WTC11 (cell line): ENCODE measurements at regions not wholly inside any gene's neighbourhood (a gene's known extent, or its start where the extent isn't known, plus 50 kb on each side); places are given as distances from the start of the nearest gene placed in this dataset.

ENCODE experiments used
- ATAC-seq: fragments of 200-7000 bp; cut with Tn5 transposase; 2 replicates; pipeline ENCODE4 v1.10.0; 2021; ENCODE audit warnings: mild to moderate bottlenecking, moderate library complexity
- CTCF ChIA-PET: fragments of 300-600 bp; sonication (Branson Sonifier 250); formaldehyde crosslinking; loops from one replicate; lab custom pipeline; 2021; ENCODE audit warnings: antibody characterized with exemption; lab: Charles Lee
- POLR2A ChIA-PET: fragments of 350-600 bp; sonication (Branson Sonifier 250); formaldehyde crosslinking; loops from one replicate; lab custom pipeline; 2021; ENCODE audit warnings: antibody characterized with exemption; lab: Charles Lee
- DNase-seq: peaks from one replicate; pipeline ENCODE4 v3.0.0; 2021; ENCODE audit warnings: low spot score
- H3K27ac Mint-ChIP-seq: 2 replicates; pipeline ENCODE4 v1.8.0; 2021; ENCODE audit warnings: mixed read lengths
- H3K27me3 Mint-ChIP-seq: 2 replicates; pipeline ENCODE4 v1.8.0; 2021; ENCODE audit warnings: low read depth, mild to moderate bottlenecking, moderate library complexity, mixed read lengths
- H3K36me3 Mint-ChIP-seq: 2 replicates; pipeline ENCODE4 v1.8.0; 2021; ENCODE audit warnings: mixed read lengths
- H3K4me1 Mint-ChIP-seq: 2 replicates; pipeline ENCODE4 v1.8.0; 2022; ENCODE audit warnings: mixed read lengths
- H3K4me3 Mint-ChIP-seq: 2 replicates; pipeline ENCODE4 v1.8.0; 2021; ENCODE audit warnings: mild to moderate bottlenecking, moderate library complexity, mixed read lengths
- H3K9me3 Mint-ChIP-seq: 2 replicates; pipeline ENCODE4 v1.8.0; 2021; ENCODE audit warnings: mixed read lengths
- CBFB ChIP-seq: sonication (generic); formaldehyde crosslinking; IDR thresholded peaks from 2 replicates; pipeline ENCODE4 v1.8.1; 2022; ENCODE audit warnings: mild to moderate bottlenecking, low read depth, missing genetic modification reagents
- CDX4 ChIP-seq: fragments of 250-450 bp; sonication (Bioruptor Pico); IDR thresholded peaks from 2 replicates; pipeline ENCODE4 v1.9.0; 2021; ENCODE audit warnings: moderate library complexity, mild to moderate bottlenecking, inconsistent platforms, borderline replicate concordance
- ERG ChIP-seq: fragments of 250-450 bp; sonication (Bioruptor Pico); IDR thresholded peaks from 2 replicates; pipeline ENCODE4 v1.8.0; 2021; ENCODE audit warnings: mild to moderate bottlenecking
- FOXK1 ChIP-seq: sonication (generic); formaldehyde crosslinking; IDR thresholded peaks from 2 replicates; pipeline ENCODE4 v1.8.0; 2022; ENCODE audit warnings: mild to moderate bottlenecking, moderate library complexity, missing genetic modification reagents
- FOXP1 ChIP-seq: sonication (generic); formaldehyde crosslinking; IDR thresholded peaks from 2 replicates; pipeline ENCODE4 v1.8.0; 2022; ENCODE audit warnings: missing genetic modification reagents, mild to moderate bottlenecking, moderate library complexity, borderline replicate concordance
- GABPB1 ChIP-seq: sonication (generic); formaldehyde crosslinking; IDR thresholded peaks from 2 replicates; pipeline ENCODE4 v1.8.1; 2023; ENCODE audit warnings: mild to moderate bottlenecking, missing genetic modification reagents
- JUN ChIP-seq: sonication (generic); formaldehyde crosslinking; IDR thresholded peaks from 2 replicates; pipeline ENCODE4 v1.8.0; 2023; ENCODE audit warnings: mild to moderate bottlenecking, missing genetic modification reagents
- NR2C2 ChIP-seq: sonication (generic); formaldehyde crosslinking; IDR thresholded peaks from 2 replicates; pipeline ENCODE4 v1.8.0; 2022; ENCODE audit warnings: mild to moderate bottlenecking, missing genetic modification reagents
- NR3C1 ChIP-seq: sonication (generic); formaldehyde crosslinking; conservative IDR thresholded peaks from 2 replicates; pipeline ENCODE4 v1.8.1; 2023; ENCODE audit warnings: low read depth, mild to moderate bottlenecking, missing genetic modification reagents
- SOX15 ChIP-seq: fragments of 250-450 bp; sonication (Bioruptor Pico); IDR thresholded peaks from 2 replicates; pipeline ENCODE4 v1.9.0; 2021; ENCODE audit warnings: mild to moderate bottlenecking
- SP1 ChIP-seq: sonication (generic); formaldehyde crosslinking; conservative IDR thresholded peaks from 2 replicates; pipeline ENCODE4 v1.8.1; 2022; ENCODE audit warnings: missing genetic modification reagents
- TEAD1 ChIP-seq: sonication (generic); formaldehyde crosslinking; IDR thresholded peaks from 2 replicates; pipeline ENCODE4 v1.8.0; 2022; ENCODE audit warnings: mild to moderate bottlenecking, missing genetic modification reagents
- TEAD4 ChIP-seq: sonication (generic); formaldehyde crosslinking; IDR thresholded peaks from 2 replicates; pipeline ENCODE4 v1.8.0; 2022; ENCODE audit warnings: mild to moderate bottlenecking, missing genetic modification reagents
- ZBTB21 ChIP-seq: sonication (generic); formaldehyde crosslinking; IDR thresholded peaks from 2 replicates; pipeline ENCODE4 v1.8.1; 2023; ENCODE audit warnings: mild to moderate bottlenecking, missing genetic modification reagents, borderline replicate concordance
- ZNF121 ChIP-seq: sonication (generic); formaldehyde crosslinking; IDR thresholded peaks from 2 replicates; pipeline ENCODE4 v1.8.0; 2023; ENCODE audit warnings: missing genetic modification reagents
- ZNF423 ChIP-seq: fragments of 250-450 bp; sonication (Bioruptor Pico); IDR thresholded peaks from 2 replicates; pipeline ENCODE4 v2.1.2; 2022; ENCODE audit warnings: mild to moderate bottlenecking, moderate library complexity
- TF ChIP-seq, protein P1 (sequence below): sonication (generic); formaldehyde crosslinking; IDR thresholded peaks from 2 replicates; pipeline ENCODE4 v1.8.0; 2023; ENCODE audit warnings: missing genetic modification reagents
- TF ChIP-seq, protein P2 (sequence below): sonication (generic); formaldehyde crosslinking; IDR thresholded peaks from 2 replicates; pipeline ENCODE4 v1.8.1; 2022; ENCODE audit warnings: mild to moderate bottlenecking, moderate library complexity, missing genetic modification reagents
- TF ChIP-seq, protein P3 (sequence below): fragments of 250-450 bp; sonication (Bioruptor Pico); IDR thresholded peaks from 2 replicates; pipeline ENCODE4 v1.9.0; 2021; ENCODE audit warnings: mild to moderate bottlenecking, borderline replicate concordance
- TF ChIP-seq, protein P4 (sequence below): sonication (generic); formaldehyde crosslinking; IDR thresholded peaks from 2 replicates; pipeline ENCODE4 v1.8.1; 2023; ENCODE audit warnings: mild to moderate bottlenecking, missing genetic modification reagents, moderate library complexity
- TF ChIP-seq, protein P5 (sequence below): sonication (generic); formaldehyde crosslinking; IDR thresholded peaks from 2 replicates; pipeline ENCODE4 v1.8.1; 2023; ENCODE audit warnings: mild to moderate bottlenecking, missing genetic modification reagents, borderline replicate concordance

- H3K9me3 Mint-ChIP-seq = peaks cover 2% of the 10 kb centered on the region
- H3K4me3 Mint-ChIP-seq = no peak overlapping the region
- ChIA-PET CTCF (interaction anchor here (0.5 kb wide), 1 partner anchor 65 kb away, joined by 3 read pairs; no protein-coding TSS in a partner anchor), POLR2A (no interaction called here)
- TF ChIP-seq SOX15 (CRISPR knock-in tag) (no peak), ERG (CRISPR knock-in tag) (no peak), ZBTB21 (CRISPR knock-in tag) (no peak)
- ATAC-seq = no peak
- peaks cover 16% of the 10 kb centered on the region for H3K4me1 Mint-ChIP-seq
- H3K27ac Mint-ChIP-seq = no peak overlapping the region
- H3K27me3 Mint-ChIP-seq = no peaks in the 10 kb centered on the region
- H3K36me3 Mint-ChIP-seq = no peaks in the 10 kb centered on the region
- DNase-seq = no peak
Measured at GRCh38 chr2:64396001-64396400, 58.0 kb upstream of the LGALSL start.

DNA sequence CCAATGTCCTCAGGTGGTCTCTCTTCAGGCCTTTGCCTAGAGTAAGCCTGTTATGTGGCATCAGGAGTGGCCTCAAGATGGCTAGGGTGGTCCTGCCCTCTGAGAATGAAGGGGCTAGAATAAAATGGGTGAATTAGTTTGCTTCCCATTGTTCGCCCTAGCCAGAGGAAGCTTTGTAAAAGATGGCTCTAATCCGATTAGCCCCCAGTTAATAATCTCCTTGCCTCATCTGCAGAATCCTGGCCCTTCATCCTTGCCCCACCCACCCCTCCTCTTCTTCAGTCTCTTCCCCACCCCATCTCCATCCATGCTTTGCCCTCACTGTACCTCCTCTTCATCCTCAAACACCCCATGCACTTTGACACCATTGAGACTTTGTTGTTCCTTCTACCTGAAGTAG is 57.4 kb upstream of the LGALSL start:
- TF ChIP-seq, protein P1, sequence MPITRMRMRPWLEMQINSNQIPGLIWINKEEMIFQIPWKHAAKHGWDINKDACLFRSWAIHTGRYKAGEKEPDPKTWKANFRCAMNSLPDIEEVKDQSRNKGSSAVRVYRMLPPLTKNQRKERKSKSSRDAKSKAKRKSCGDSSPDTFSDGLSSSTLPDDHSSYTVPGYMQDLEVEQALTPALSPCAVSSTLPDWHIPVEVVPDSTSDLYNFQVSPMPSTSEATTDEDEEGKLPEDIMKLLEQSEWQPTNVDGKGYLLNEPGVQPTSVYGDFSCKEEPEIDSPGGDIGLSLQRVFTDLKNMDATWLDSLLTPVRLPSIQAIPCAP (CRISPR knock-in tag) = no peak
- no peak for TF ChIP-seq NR2C2
- TF ChIP-seq GABPB1 (CRISPR knock-in tag) = no peak
- TF ChIP-seq, protein P2, sequence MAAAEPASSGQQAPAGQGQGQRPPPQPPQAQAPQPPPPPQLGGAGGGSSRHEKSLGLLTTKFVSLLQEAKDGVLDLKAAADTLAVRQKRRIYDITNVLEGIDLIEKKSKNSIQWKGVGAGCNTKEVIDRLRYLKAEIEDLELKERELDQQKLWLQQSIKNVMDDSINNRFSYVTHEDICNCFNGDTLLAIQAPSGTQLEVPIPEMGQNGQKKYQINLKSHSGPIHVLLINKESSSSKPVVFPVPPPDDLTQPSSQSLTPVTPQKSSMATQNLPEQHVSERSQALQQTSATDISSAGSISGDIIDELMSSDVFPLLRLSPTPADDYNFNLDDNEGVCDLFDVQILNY = no peak
- TF ChIP-seq CDX4 = no peak
- TF ChIP-seq TEAD4 = no peak
- TF ChIP-seq CBFB (CRISPR knock-in tag) = no peak
- no peak for TF ChIP-seq ZNF423 (CRISPR knock-in tag)
- TF ChIP-seq NR3C1 (CRISPR knock-in tag) = no peak
- no peak for TF ChIP-seq ERG (CRISPR knock-in tag)
- no peak for TF ChIP-seq FOXK1 (CRISPR knock-in tag)
- TF ChIP-seq, protein P3, sequence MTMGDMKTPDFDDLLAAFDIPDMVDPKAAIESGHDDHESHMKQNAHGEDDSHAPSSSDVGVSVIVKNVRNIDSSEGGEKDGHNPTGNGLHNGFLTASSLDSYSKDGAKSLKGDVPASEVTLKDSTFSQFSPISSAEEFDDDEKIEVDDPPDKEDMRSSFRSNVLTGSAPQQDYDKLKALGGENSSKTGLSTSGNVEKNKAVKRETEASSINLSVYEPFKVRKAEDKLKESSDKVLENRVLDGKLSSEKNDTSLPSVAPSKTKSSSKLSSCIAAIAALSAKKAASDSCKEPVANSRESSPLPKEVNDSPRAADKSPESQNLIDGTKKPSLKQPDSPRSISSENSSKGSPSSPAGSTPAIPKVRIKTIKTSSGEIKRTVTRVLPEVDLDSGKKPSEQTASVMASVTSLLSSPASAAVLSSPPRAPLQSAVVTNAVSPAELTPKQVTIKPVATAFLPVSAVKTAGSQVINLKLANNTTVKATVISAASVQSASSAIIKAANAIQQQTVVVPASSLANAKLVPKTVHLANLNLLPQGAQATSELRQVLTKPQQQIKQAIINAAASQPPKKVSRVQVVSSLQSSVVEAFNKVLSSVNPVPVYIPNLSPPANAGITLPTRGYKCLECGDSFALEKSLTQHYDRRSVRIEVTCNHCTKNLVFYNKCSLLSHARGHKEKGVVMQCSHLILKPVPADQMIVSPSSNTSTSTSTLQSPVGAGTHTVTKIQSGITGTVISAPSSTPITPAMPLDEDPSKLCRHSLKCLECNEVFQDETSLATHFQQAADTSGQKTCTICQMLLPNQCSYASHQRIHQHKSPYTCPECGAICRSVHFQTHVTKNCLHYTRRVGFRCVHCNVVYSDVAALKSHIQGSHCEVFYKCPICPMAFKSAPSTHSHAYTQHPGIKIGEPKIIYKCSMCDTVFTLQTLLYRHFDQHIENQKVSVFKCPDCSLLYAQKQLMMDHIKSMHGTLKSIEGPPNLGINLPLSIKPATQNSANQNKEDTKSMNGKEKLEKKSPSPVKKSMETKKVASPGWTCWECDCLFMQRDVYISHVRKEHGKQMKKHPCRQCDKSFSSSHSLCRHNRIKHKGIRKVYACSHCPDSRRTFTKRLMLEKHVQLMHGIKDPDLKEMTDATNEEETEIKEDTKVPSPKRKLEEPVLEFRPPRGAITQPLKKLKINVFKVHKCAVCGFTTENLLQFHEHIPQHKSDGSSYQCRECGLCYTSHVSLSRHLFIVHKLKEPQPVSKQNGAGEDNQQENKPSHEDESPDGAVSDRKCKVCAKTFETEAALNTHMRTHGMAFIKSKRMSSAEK = no peak
- no peak for TF ChIP-seq FOXP1
- TF ChIP-seq, protein P4, sequence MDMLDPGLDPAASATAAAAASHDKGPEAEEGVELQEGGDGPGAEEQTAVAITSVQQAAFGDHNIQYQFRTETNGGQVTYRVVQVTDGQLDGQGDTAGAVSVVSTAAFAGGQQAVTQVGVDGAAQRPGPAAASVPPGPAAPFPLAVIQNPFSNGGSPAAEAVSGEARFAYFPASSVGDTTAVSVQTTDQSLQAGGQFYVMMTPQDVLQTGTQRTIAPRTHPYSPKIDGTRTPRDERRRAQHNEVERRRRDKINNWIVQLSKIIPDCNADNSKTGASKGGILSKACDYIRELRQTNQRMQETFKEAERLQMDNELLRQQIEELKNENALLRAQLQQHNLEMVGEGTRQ (CRISPR knock-in tag) = no peak
- no peak for TF ChIP-seq ZNF121
- TF ChIP-seq SP1 (CRISPR knock-in tag) = no peak
- TF ChIP-seq TEAD1 (CRISPR knock-in tag) = no peak
- no peak for TF ChIP-seq JUN (CRISPR knock-in tag)
- TF ChIP-seq, protein P5, sequence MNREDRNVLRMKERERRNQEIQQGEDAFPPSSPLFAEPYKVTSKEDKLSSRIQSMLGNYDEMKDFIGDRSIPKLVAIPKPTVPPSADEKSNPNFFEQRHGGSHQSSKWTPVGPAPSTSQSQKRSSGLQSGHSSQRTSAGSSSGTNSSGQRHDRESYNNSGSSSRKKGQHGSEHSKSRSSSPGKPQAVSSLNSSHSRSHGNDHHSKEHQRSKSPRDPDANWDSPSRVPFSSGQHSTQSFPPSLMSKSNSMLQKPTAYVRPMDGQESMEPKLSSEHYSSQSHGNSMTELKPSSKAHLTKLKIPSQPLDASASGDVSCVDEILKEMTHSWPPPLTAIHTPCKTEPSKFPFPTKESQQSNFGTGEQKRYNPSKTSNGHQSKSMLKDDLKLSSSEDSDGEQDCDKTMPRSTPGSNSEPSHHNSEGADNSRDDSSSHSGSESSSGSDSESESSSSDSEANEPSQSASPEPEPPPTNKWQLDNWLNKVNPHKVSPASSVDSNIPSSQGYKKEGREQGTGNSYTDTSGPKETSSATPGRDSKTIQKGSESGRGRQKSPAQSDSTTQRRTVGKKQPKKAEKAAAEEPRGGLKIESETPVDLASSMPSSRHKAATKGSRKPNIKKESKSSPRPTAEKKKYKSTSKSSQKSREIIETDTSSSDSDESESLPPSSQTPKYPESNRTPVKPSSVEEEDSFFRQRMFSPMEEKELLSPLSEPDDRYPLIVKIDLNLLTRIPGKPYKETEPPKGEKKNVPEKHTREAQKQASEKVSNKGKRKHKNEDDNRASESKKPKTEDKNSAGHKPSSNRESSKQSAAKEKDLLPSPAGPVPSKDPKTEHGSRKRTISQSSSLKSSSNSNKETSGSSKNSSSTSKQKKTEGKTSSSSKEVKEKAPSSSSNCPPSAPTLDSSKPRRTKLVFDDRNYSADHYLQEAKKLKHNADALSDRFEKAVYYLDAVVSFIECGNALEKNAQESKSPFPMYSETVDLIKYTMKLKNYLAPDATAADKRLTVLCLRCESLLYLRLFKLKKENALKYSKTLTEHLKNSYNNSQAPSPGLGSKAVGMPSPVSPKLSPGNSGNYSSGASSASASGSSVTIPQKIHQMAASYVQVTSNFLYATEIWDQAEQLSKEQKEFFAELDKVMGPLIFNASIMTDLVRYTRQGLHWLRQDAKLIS (CRISPR knock-in tag) = no peak
- Mint-ChIP-seq H3K4me1 (peaks cover 22% of the 10 kb centered on the region), H3K9me3 (no peaks in the 10 kb centered on the region), H3K36me3 (no peaks in the 10 kb centered on the region), H3K4me3 (no peak overlapping the region), H3K27me3 (no peaks in the 10 kb centered on the region), H3K27ac (no peak overlapping the region)
- no peak for ATAC-seq
- no peak for DNase-seq
- ChIA-PET CTCF (interaction anchor here (0.5 to 1.3 kb wide), 3 partner anchors 33 to 92 kb away, joined by 3 read pairs; no protein-coding TSS in a partner anchor), POLR2A (no interaction called here)
